ENCODE measurements at regions not wholly inside any gene's neighbourhood (a gene's known extent, or its start where the extent isn't known, plus 50 kb on each side); places are given as distances from the start of the nearest gene placed in this dataset.

GRCh38 chr1:200338451-200338850 lies 71.4 kb downstream of the ZNF281 start:
- DNase-seq (ENCODE audit: low read depth, low spot score) = no peak
- H3K9me3 ChIP-seq (ENCODE audit: low read depth, low read length) = no peaks in the 10 kb centered on the region
- no peak overlapping the region for H3K4me3 ChIP-seq
- H3K27ac ChIP-seq = no peak overlapping the region
- H3K9ac ChIP-seq (ENCODE audit: insufficient read length) = no peak overlapping the region
- TF ChIP-seq POLR2AphosphoS5 (IDR thresholded peaks at IDR 0.05; ENCODE audit: borderline replicate concordance, low read depth, low read length) (no peak), FOXP2 (optimal IDR thresholded peaks at IDR 0.05; ENCODE audit: control extremely low read depth, extremely low read length, insufficient read depth) (no peak), EZH2 (IDR thresholded peaks at IDR 0.05) (no peak)
- no peaks in the 10 kb centered on the region for H3K36me3 ChIP-seq (ENCODE audit: insufficient read depth, low read length)

DNA sequence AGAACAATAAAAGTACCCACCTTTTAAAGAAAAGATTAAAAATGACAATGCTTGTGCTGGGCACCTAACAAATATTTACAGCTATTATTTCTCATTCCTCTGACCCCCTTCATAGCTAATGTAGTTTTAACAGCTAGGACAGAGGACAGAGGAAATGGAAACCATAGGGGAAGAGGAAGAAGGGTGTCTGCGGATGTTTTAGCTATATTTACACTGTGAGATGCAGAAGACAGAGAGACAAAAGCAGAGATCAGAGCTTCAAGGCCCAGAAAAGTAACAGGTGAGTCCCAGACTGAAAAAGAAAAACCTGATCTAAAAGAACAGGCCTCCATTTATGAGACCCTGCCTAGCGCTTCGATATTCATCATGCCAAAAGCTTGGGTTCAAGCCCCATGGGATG lies 72.0 kb downstream of the ZNF281 start:
- no peak overlapping the region for H3K27ac ChIP-seq

GRCh38 chr1:200337410-200337809 lies 72.4 kb downstream of the ZNF281 start:
- no peak for DNase-seq (ENCODE audit: low read depth, low spot score)
- Histone ChIP-seq H3K36me3 (ENCODE audit: insufficient read depth, low read length) (no peaks in the 10 kb centered on the region), H3K9ac (ENCODE audit: insufficient read length) (no peak overlapping the region), H3K9me3 (ENCODE audit: low read depth, low read length) (no peaks in the 10 kb centered on the region), H3K27ac (no peak overlapping the region), H3K4me3 (no peak overlapping the region)
- TF ChIP-seq EZH2 (IDR thresholded peaks at IDR 0.05) = no peak
- TF ChIP-seq FOXP2 (optimal IDR thresholded peaks at IDR 0.05; ENCODE audit: control extremely low read depth, extremely low read length, insufficient read depth) = no peak
- TF ChIP-seq POLR2AphosphoS5 (IDR thresholded peaks at IDR 0.05; ENCODE audit: borderline replicate concordance, low read depth, low read length) = no peak

More for the DNA sequence above, 72.0 kb downstream of the ZNF281 start:
- no peak for DNase-seq (ENCODE audit: low read depth, low spot score)
- no peak overlapping the region for H3K4me3 ChIP-seq
- no peaks in the 10 kb centered on the region for H3K36me3 ChIP-seq (ENCODE audit: insufficient read depth, low read length)
- H3K9me3 ChIP-seq (ENCODE audit: low read depth, low read length) = no peaks in the 10 kb centered on the region
- TF ChIP-seq EZH2 (IDR thresholded peaks at IDR 0.05) = no peak
- no peak for TF ChIP-seq POLR2AphosphoS5 (IDR thresholded peaks at IDR 0.05; ENCODE audit: borderline replicate concordance, low read depth, low read length)
- TF ChIP-seq FOXP2 (optimal IDR thresholded peaks at IDR 0.05; ENCODE audit: control extremely low read depth, extremely low read length, insufficient read depth) = no peak
- H3K9ac ChIP-seq (ENCODE audit: insufficient read length) = no peak overlapping the region

GRCh38 chr1:200336901-200337391 lies 72.9 kb downstream of the ZNF281 start:
- DNase-seq (ENCODE audit: low read depth, low spot score) = no peak
- no peak overlapping the region for H3K27ac ChIP-seq
- no peaks in the 10 kb centered on the region for H3K9me3 ChIP-seq (ENCODE audit: low read depth, low read length)
- no peak overlapping the region for H3K4me3 ChIP-seq
- no peaks in the 10 kb centered on the region for H3K36me3 ChIP-seq (ENCODE audit: insufficient read depth, low read length)
- no peak overlapping the region for H3K9ac ChIP-seq (ENCODE audit: insufficient read length)
- TF ChIP-seq FOXP2 (optimal IDR thresholded peaks at IDR 0.05; ENCODE audit: control extremely low read depth, extremely low read length, insufficient read depth) (no peak), POLR2AphosphoS5 (IDR thresholded peaks at IDR 0.05; ENCODE audit: borderline replicate concordance, low read depth, low read length) (no peak), EZH2 (IDR thresholded peaks at IDR 0.05) (no peak)

DNA sequence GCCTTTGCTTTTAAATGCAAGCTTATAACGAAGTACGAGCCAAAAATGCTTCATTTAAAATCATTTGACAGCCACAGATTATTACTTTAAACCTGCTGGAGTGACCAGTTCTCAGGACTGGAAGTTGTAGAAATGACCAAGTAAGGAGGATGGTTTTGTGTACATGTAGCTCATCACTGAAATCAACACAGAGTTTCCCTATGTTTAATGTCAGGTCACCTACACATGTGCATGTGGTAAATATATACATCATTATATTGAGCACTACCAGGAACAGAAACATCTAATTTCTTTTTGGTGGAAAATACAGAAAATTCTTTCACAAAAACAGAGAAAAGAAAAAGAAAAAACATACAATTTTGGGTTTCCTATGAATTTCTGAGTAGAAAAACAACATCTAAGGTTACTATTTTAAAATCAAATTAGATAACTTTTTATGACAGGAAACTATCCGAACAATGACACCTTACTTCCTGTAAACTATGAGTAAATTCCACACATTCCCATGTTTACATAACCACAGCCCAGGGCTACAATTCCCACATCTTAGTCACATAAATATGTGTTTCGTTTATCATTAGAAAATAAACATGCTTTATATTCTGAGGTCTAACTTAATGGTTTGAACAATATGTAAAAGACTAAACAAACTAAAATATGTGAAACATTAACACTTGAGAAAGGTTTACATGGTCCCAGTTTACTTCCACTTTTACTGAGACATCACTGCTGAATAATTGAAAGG lies 73.6 kb downstream of the ZNF281 start:
- no peak overlapping the region for H3K27ac ChIP-seq
- TF ChIP-seq EZH2 (IDR thresholded peaks at IDR 0.05) (no peak), POLR2AphosphoS5 (IDR thresholded peaks at IDR 0.05; ENCODE audit: borderline replicate concordance, low read depth, low read length) (no peak), FOXP2 (optimal IDR thresholded peaks at IDR 0.05; ENCODE audit: control extremely low read depth, extremely low read length, insufficient read depth) (no peak)
- no peaks in the 10 kb centered on the region for H3K9me3 ChIP-seq (ENCODE audit: low read depth, low read length)
- H3K9ac ChIP-seq (ENCODE audit: insufficient read length) = no peak overlapping the region
- no peaks in the 10 kb centered on the region for H3K36me3 ChIP-seq (ENCODE audit: insufficient read depth, low read length)
- DNase-seq (ENCODE audit: low read depth, low spot score) = no peak
- no peak overlapping the region for H3K4me3 ChIP-seq

GRCh38 chr1:200334661-200335256 lies 75.1 kb downstream of the ZNF281 start:
- Histone ChIP-seq H3K36me3 (ENCODE audit: insufficient read depth, low read length) (no peaks in the 10 kb centered on the region), H3K9me3 (ENCODE audit: low read depth, low read length) (no peaks in the 10 kb centered on the region), H3K4me3 (no peak overlapping the region), H3K9ac (ENCODE audit: insufficient read length) (no peak overlapping the region), H3K27ac (no peak overlapping the region)
- DNase-seq (ENCODE audit: low read depth, low spot score) = no peak
- TF ChIP-seq FOXP2 (optimal IDR thresholded peaks at IDR 0.05; ENCODE audit: control extremely low read depth, extremely low read length, insufficient read depth) = no peak
- TF ChIP-seq EZH2 (IDR thresholded peaks at IDR 0.05) = no peak
- TF ChIP-seq POLR2AphosphoS5 (IDR thresholded peaks at IDR 0.05; ENCODE audit: borderline replicate concordance, low read depth, low read length) = no peak

GRCh38 chr1:200333329-200333728 lies 76.5 kb downstream of the ZNF281 start:
- no peak overlapping the region for H3K27ac ChIP-seq
- no peak for DNase-seq (ENCODE audit: low read depth, low spot score)
- H3K4me3 ChIP-seq = no peak overlapping the region
- H3K9me3 ChIP-seq (ENCODE audit: low read depth, low read length) = no peaks in the 10 kb centered on the region
- H3K9ac ChIP-seq (ENCODE audit: insufficient read length) = no peak overlapping the region
- H3K36me3 ChIP-seq (ENCODE audit: insufficient read depth, low read length) = no peaks in the 10 kb centered on the region
- no peak for TF ChIP-seq FOXP2 (optimal IDR thresholded peaks at IDR 0.05; ENCODE audit: control extremely low read depth, extremely low read length, insufficient read depth)
- no peak for TF ChIP-seq EZH2 (IDR thresholded peaks at IDR 0.05)
- no peak for TF ChIP-seq POLR2AphosphoS5 (IDR thresholded peaks at IDR 0.05; ENCODE audit: borderline replicate concordance, low read depth, low read length)

GRCh38 chr1:200332716-200333115 lies 77.1 kb downstream of the ZNF281 start:
- Histone ChIP-seq H3K27ac (no peak overlapping the region), H3K9ac (ENCODE audit: insufficient read length) (no peak overlapping the region), H3K36me3 (ENCODE audit: insufficient read depth, low read length) (no peaks in the 10 kb centered on the region), H3K4me3 (no peak overlapping the region), H3K9me3 (ENCODE audit: low read depth, low read length) (no peaks in the 10 kb centered on the region)
- DNase-seq (ENCODE audit: low read depth, low spot score) = no peak
- TF ChIP-seq FOXP2 (optimal IDR thresholded peaks at IDR 0.05; ENCODE audit: control extremely low read depth, extremely low read length, insufficient read depth) = no peak
- no peak for TF ChIP-seq POLR2AphosphoS5 (IDR thresholded peaks at IDR 0.05; ENCODE audit: borderline replicate concordance, low read depth, low read length)
- no peak for TF ChIP-seq EZH2 (IDR thresholded peaks at IDR 0.05)
